AG09319 (cell line): ENCODE measurements at regions not wholly inside any gene's neighbourhood (a gene's known extent, or its start where the extent isn't known, plus 50 kb on each side); places are given as distances from the start of the nearest gene placed in this dataset.

Experiments used
- DNase-seq: peaks from one replicate; pipeline ENCODE4 v3.0.0-alpha.2; 2010; ENCODE audit warnings: low read depth; ENCODE audit errors: extremely low read depth
- CTCF ChIP-seq: IDR thresholded peaks from 2 replicates; pipeline ENCODE4 v1.5.1; 2011; ENCODE audit warnings: low read depth, mild to moderate bottlenecking, inconsistent platforms, low read length, moderate library complexity

- TF ChIP-seq CTCF, result no peak
- DNase-seq, result no peak
These were observed 1149.5 kb downstream of the VRK1 start for GRCh38 chr14:97946641-97947040.

GRCh38 chr14:97948841-97949240, 1151.7 kb downstream of the VRK1 start:
- no peak for TF ChIP-seq CTCF
- no peak for DNase-seq

GRCh38 chr14:97956581-97957340, 1159.6 kb downstream of the VRK1 start:
- TF ChIP-seq CTCF, result no peak
- DNase-seq, result no peak

DNA sequence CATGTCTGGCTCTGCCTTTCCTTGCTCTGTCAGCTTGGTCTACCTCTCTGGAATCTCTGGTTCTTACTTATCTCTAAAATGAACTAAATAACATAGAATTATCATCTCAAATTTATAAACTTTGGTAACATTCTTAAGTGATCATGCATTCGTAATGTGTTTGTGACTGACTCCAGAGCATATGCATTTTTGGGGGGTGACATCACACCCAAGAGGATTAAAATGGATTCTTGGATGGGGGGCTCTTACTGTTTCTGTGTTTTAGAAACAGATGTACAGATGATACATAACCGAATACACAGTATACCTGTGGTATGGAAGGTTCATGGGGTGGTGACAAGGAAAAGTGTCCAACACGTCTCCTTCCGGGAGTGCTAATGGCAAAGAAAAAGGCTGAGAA, 1162.1 kb downstream of the VRK1 start:
- no peak for TF ChIP-seq CTCF
- no peak for DNase-seq

- no peak for TF ChIP-seq CTCF
- no peak for DNase-seq
These were observed 1163.3 kb downstream of the VRK1 start for GRCh38 chr14:97960436-97960835.

DNA sequence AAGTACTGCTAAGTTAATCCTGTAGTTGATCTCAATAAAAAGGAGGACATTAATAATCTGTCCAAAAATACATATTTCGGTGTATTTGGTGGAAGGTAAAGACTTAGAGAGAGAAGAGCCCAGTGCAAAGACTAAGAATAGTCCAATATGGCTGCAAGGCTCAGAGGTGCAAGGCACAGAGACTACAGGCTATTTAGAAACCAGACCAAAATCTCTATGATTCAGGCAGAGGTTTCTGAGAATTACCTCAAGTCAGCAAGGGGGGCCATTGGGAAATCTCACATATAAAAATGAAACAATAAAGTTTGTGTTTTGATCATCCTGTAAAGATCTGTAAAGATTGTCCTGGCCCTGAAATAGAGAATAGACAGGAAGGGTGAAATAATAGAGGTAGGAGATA, 1173.0 kb downstream of the VRK1 start:
- DNase-seq, result no peak
- no peak for TF ChIP-seq CTCF

DNA sequence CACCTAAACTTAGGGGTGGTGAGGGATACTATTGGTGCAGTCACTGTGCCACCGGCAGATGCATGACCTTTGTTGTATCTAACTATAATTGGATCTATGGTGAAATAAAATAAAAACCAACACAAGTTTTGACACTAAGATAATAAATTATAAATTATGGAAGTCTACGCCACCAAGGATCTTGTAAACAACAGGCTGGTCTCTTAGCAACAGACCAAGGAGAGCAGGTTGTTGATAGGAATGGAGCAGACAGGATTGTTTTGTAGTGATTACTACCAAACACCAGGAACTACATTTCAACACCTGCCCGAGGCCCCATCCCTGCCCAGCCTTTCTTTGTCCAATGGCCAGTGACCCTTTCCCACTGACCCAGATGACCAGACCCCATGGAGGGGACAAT, 1178.0 kb downstream of the VRK1 start:
- no peak for DNase-seq
- no peak for TF ChIP-seq CTCF
